IMR-90 (cell line): ENCODE measurements at regions not wholly inside any gene's neighbourhood (a gene's known extent, or its start where the extent isn't known, plus 50 kb on each side); places are given as distances from the start of the nearest gene placed in this dataset.

Experiments
- ATAC-seq: fragments of 200-7000 bp; cut with Tn5 transposase; 2 replicates; pipeline ENCODE4 v1.9.1; 2020; ENCODE audit warnings: low read depth, mild to moderate bottlenecking, moderate library complexity
- BruUV-seq: library from RNA; stranded (reverse); fragments of 400-500 nt; replicated peaks from 2 replicates; lab custom pipeline; 2021; lab: Mats Ljungman, UMichigan
- CTCF ChIA-PET: fragments of 300-600 bp; formaldehyde crosslinking; extraction: SDS; loops from one replicate; lab custom pipeline; 2021; ENCODE audit warnings: antibody characterized with exemption; lab: Yijun Ruan, JAX
- POLR2A ChIA-PET: fragments of 300-600 bp; sonication (Branson Sonifier 250); formaldehyde crosslinking; loops from one replicate; lab custom pipeline; 2022; ENCODE audit warnings: antibody characterized with exemption; ENCODE audit not compliant: unreplicated experiment; lab: Charles Lee
- DNase-seq: peaks from one replicate; pipeline ENCODE4 v3.0.0; 2013
- H2AFZ ChIP-seq: replicated peaks from 2 replicates; pipeline ENCODE3; 2013; ENCODE audit warnings: low read length, mild to moderate bottlenecking; ENCODE audit not compliant: poor library complexity
- H2AK5ac ChIP-seq: 2 replicates; pipeline ENCODE4 v1.6.1; 2013; ENCODE audit warnings: low read depth, low read length, inconsistent platforms
- H2AK9ac ChIP-seq: replicated peaks from 2 replicates; pipeline ENCODE3; 2013; ENCODE audit warnings: mild to moderate bottlenecking, low read depth, low read length, moderate library complexity; ENCODE audit not compliant: poor library complexity
- H2BK120ac ChIP-seq: 2 replicates; pipeline ENCODE4 v1.6.1; 2013; ENCODE audit warnings: low read depth, low read length, inconsistent platforms
- H2BK15ac ChIP-seq: 3 replicates; pipeline ENCODE4 v1.6.1; 2013; ENCODE audit warnings: low read depth, low read length, inconsistent platforms
- H2BK20ac ChIP-seq: 2 replicates; pipeline ENCODE4 v1.6.1; 2013; ENCODE audit warnings: low read depth, mild to moderate bottlenecking, inconsistent platforms, low read length, moderate library complexity
- H2BK5ac ChIP-seq: 2 replicates; pipeline ENCODE4 v1.6.1; 2013; ENCODE audit warnings: mild to moderate bottlenecking, low read depth, low read length, inconsistent platforms; ENCODE audit not compliant: poor library complexity, severe bottlenecking
- H3K14ac ChIP-seq: replicated peaks from 2 replicates; pipeline ENCODE4 v1.6.1; 2013; ENCODE audit warnings: low read depth, low read length, inconsistent platforms
- H3K18ac ChIP-seq: 2 replicates; pipeline ENCODE4 v1.6.1; 2013; ENCODE audit warnings: low read depth, low read length, control low read depth
- H3K23ac ChIP-seq: 2 replicates; pipeline ENCODE4 v1.6.1; 2013; ENCODE audit warnings: low read depth, low read length, inconsistent platforms
- H3K27ac ChIP-seq: 2 replicates; pipeline ENCODE4 v1.5.1; 2013; ENCODE audit warnings: mild to moderate bottlenecking, control low read depth, low read length; ENCODE audit not compliant: insufficient read depth
- H3K27me3 ChIP-seq: 2 replicates; pipeline ENCODE4 v1.6.1; 2013; ENCODE audit warnings: low read length; ENCODE audit not compliant: control insufficient read depth, insufficient read depth
- H3K36me3 ChIP-seq: 2 replicates; pipeline ENCODE4 v1.6.1; 2013; ENCODE audit warnings: low read length, mixed read lengths; ENCODE audit not compliant: control insufficient read depth, insufficient read depth
- H3K4ac ChIP-seq: 2 replicates; pipeline ENCODE4 v1.6.1; 2013; ENCODE audit warnings: low read depth, low read length, inconsistent platforms
- H3K4me1 ChIP-seq: 2 replicates; pipeline ENCODE4 v1.6.1; 2013; ENCODE audit warnings: low read length, mixed read lengths; ENCODE audit not compliant: control insufficient read depth, insufficient read depth
- H3K4me2 ChIP-seq: 2 replicates; pipeline ENCODE4 v1.6.1; 2013; ENCODE audit warnings: low read depth, mild to moderate bottlenecking, control low read depth, low read length, moderate library complexity
- H3K4me3 ChIP-seq: 2 replicates; pipeline ENCODE4 v1.5.1; 2013; ENCODE audit warnings: low read depth, mild to moderate bottlenecking, control low read depth, low read length, moderate library complexity; ENCODE audit not compliant: insufficient read depth
- H3K56ac ChIP-seq: 2 replicates; pipeline ENCODE4 v1.6.1; 2013; ENCODE audit warnings: low read length, inconsistent platforms; ENCODE audit not compliant: insufficient read depth; ENCODE audit errors: extremely low read depth
- H3K79me1 ChIP-seq, 2 experiments: 2 replicates each; pipeline ENCODE4 v1.6.1; 2013; ENCODE audit warnings: low read length in 2 of 2, inconsistent platforms in 1 of 2, low read depth in 1 of 2
- H3K9ac ChIP-seq: 2 replicates; pipeline ENCODE4 v1.6.1; 2013; ENCODE audit warnings: low read depth, low read length, control low read depth
- H3K9me1 ChIP-seq: 2 replicates; pipeline ENCODE4 v1.6.1; 2013; ENCODE audit warnings: low read length, inconsistent platforms; ENCODE audit not compliant: insufficient read depth
- H3K9me3 ChIP-seq: 2 replicates; pipeline ENCODE4 v1.6.1; 2013; ENCODE audit warnings: low read length; ENCODE audit not compliant: control insufficient read depth, insufficient read depth
- H4K20me1 ChIP-seq: 2 replicates; pipeline ENCODE4 v1.6.1; 2013; ENCODE audit warnings: low read length, inconsistent platforms; ENCODE audit not compliant: insufficient read depth
- H4K5ac ChIP-seq: 2 replicates; pipeline ENCODE4 v1.6.1; 2013; ENCODE audit warnings: mild to moderate bottlenecking, low read depth, low read length, control low read depth
- H4K8ac ChIP-seq, 2 experiments: 2 replicates each; pipeline ENCODE4 v1.6.1; 2013; ENCODE audit warnings: low read depth in 2 of 2, low read length in 2 of 2, control low read depth in 1 of 2, inconsistent platforms in 1 of 2
- H4K91ac ChIP-seq: 2 replicates; pipeline ENCODE4 v1.6.1; 2013; ENCODE audit warnings: low read depth, low read length, inconsistent platforms; ENCODE audit not compliant: insufficient read depth
- BHLHE40 ChIP-seq: fragments of 150-350 bp; IDR thresholded peaks from 2 replicates; pipeline ENCODE4 v1.6.1; 2016; ENCODE audit warnings: mild to moderate bottlenecking, low read depth, low read length
- CEBPB ChIP-seq: IDR thresholded peaks from 2 replicates; pipeline ENCODE4 v1.6.1; 2012; ENCODE audit warnings: low read depth, low read length, improper control_type of control experiment
- CHD1 ChIP-seq: IDR thresholded peaks from 2 replicates; pipeline ENCODE4 v1.6.1; 2012; ENCODE audit warnings: low read depth, low read length, improper control_type of control experiment
- ELK1 ChIP-seq: fragments of 150-350 bp; IDR thresholded peaks from 2 replicates; pipeline ENCODE4 v1.6.1; 2016; ENCODE audit warnings: low read depth, mild to moderate bottlenecking, low read length, moderate library complexity, borderline replicate concordance
- MAFK ChIP-seq: IDR thresholded peaks from 2 replicates; pipeline ENCODE4 v1.6.1; 2012; ENCODE audit warnings: low read depth, low read length, improper control_type of control experiment
- MAZ ChIP-seq: IDR thresholded peaks from 2 replicates; pipeline ENCODE4 v1.6.1; 2012; ENCODE audit warnings: low read depth, mild to moderate bottlenecking, low read length, improper control_type of control experiment, moderate library complexity, borderline replicate concordance
- MXI1 ChIP-seq: IDR thresholded peaks from 2 replicates; pipeline ENCODE4 v1.6.1; 2012; ENCODE audit warnings: low read depth, mild to moderate bottlenecking, low read length, moderate library complexity, borderline replicate concordance
- NFE2L2 ChIP-seq: fragments of 150-350 bp; IDR thresholded peaks from 2 replicates; pipeline ENCODE4 v1.6.1; 2016; ENCODE audit warnings: low read depth, mild to moderate bottlenecking, low read length
- POLR2A ChIP-seq: IDR thresholded peaks from 2 replicates; pipeline ENCODE4 v1.6.1; 2012; ENCODE audit warnings: mild to moderate bottlenecking, low read depth, low read length
- RCOR1 ChIP-seq: IDR thresholded peaks from 2 replicates; pipeline ENCODE4 v1.6.1; 2012; ENCODE audit warnings: mild to moderate bottlenecking, low read length, improper control_type of control experiment; ENCODE audit not compliant: insufficient replicate concordance
- RFX5 ChIP-seq: IDR thresholded peaks from 2 replicates; pipeline ENCODE4 v1.8.0; 2012; ENCODE audit warnings: low read depth, mild to moderate bottlenecking, low read length, moderate library complexity
- SMC3 ChIP-seq: fragments of 150-350 bp; IDR thresholded peaks from 2 replicates; pipeline ENCODE4 v1.6.1; 2016; ENCODE audit warnings: low read depth, mild to moderate bottlenecking, antibody characterized with exemption, low read length, moderate library complexity
- USF2 ChIP-seq: fragments of 150-350 bp; IDR thresholded peaks from 2 replicates; pipeline ENCODE4 v1.6.1; 2017; ENCODE audit warnings: mild to moderate bottlenecking, antibody characterized with exemption, low read length, low read depth
- WGBS, 2 experiments: methylation state at CpG; one replicate each; pipeline versions ENCODE4 v1.1.5 to v1.1.7; 2013; ENCODE audit warnings: missing lambda C conversion rate in 2 of 2; ENCODE audit not compliant: insufficient read length in 1 of 2; ENCODE audit errors: extremely low coverage in 2 of 2; 5-methylcytosine and 5-hydroxymethylcytosine counted together
- dilution Hi-C: fragments of 300-500 bp; cut with HindIII; formaldehyde crosslinking; loops from one replicate; pipeline ENCODE4 v1.14.3; 2018; ENCODE audit warnings: low sequenced_read_pairs; ENCODE audit not compliant: unreplicated experiment
- in situ Hi-C: fragments of 300-500 bp; cut with MboI; formaldehyde crosslinking; loops from 3 replicates; pipeline ENCODE4 v1.14.3; 2019; ENCODE audit warnings: low sequenced_read_pairs, inconsistent platforms, mixed read lengths
- intact Hi-C: fragments of 100-400 bp; cut with micrococcal nuclease; formaldehyde crosslinking; loops from 2 replicates; pipeline ENCODE4 v1.10.0; 2022
- TF ChIP-seq, protein P1 (sequence below): conservative IDR thresholded peaks from 2 replicates; pipeline ENCODE4 v1.5.1; 2012; ENCODE audit warnings: mild to moderate bottlenecking, low read depth, low read length, improper control_type of control experiment

GRCh38 chr9:87073692-87074091, 126.4 kb upstream of the GAS1 start:
- H3K27ac ChIP-seq: no peak overlapping the region
- H3K18ac ChIP-seq: no peak overlapping the region
- no peak overlapping the region for H2BK20ac ChIP-seq
- no peak overlapping the region for H2BK15ac ChIP-seq
- no peak overlapping the region for H4K91ac ChIP-seq
- no peak overlapping the region; the same call in 1 of the 2 replicates for H4K5ac ChIP-seq
- no peak overlapping the region for H3K9ac ChIP-seq
- H3K36me3 ChIP-seq: no peaks in the 10 kb centered on the region
- H4K20me1 ChIP-seq: no peaks in the 10 kb centered on the region
- H3K14ac ChIP-seq: no peak overlapping the region
- no peak overlapping the region for H3K23ac ChIP-seq
- intact Hi-C loops (no loop called here), dilution Hi-C loops (no loop called here), in situ Hi-C loops (no loop called here)
- H2AFZ ChIP-seq: no peak overlapping the region
- no peak overlapping the region for H3K4ac ChIP-seq
- DNase-seq (no peak), ATAC-seq (no peak)
- ChIA-PET POLR2A (no interaction called here), CTCF (no interaction called here)
- no peak overlapping the region for H2AK9ac ChIP-seq
- BruUV-seq: no TSS peak
- TF ChIP-seq MAFK (no peak), BHLHE40 (no peak), SMC3 (no peak), RFX5 (no peak), POLR2A (no peak), CEBPB (no peak), CHD1 (no peak), MXI1 (no peak), RCOR1 (no peak), NFE2L2 (no peak), USF2 (no peak), MAZ (no peak), ELK1 (no peak)
- TF ChIP-seq, protein P1, sequence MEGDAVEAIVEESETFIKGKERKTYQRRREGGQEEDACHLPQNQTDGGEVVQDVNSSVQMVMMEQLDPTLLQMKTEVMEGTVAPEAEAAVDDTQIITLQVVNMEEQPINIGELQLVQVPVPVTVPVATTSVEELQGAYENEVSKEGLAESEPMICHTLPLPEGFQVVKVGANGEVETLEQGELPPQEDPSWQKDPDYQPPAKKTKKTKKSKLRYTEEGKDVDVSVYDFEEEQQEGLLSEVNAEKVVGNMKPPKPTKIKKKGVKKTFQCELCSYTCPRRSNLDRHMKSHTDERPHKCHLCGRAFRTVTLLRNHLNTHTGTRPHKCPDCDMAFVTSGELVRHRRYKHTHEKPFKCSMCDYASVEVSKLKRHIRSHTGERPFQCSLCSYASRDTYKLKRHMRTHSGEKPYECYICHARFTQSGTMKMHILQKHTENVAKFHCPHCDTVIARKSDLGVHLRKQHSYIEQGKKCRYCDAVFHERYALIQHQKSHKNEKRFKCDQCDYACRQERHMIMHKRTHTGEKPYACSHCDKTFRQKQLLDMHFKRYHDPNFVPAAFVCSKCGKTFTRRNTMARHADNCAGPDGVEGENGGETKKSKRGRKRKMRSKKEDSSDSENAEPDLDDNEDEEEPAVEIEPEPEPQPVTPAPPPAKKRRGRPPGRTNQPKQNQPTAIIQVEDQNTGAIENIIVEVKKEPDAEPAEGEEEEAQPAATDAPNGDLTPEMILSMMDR: no peak
- no peak overlapping the region for H3K56ac ChIP-seq
- H3K79me1 ChIP-seq: no peaks in the 10 kb centered on the region
- no peak overlapping the region for H2BK120ac ChIP-seq
- WGBS, 2 experiments: no CpG with 5 or more reads among the region's 6 CpGs
- no peak overlapping the region for H3K4me3 ChIP-seq
- no peak overlapping the region for H2AK5ac ChIP-seq
- H2BK5ac ChIP-seq: no peak overlapping the region
- H3K4me2 ChIP-seq: no peak overlapping the region
- H3K4me1 ChIP-seq: peaks cover 4% of the 10 kb centered on the region; the same call in 1 of the 2 replicates
- H3K9me3 ChIP-seq: no peaks in the 10 kb centered on the region
- H3K27me3 ChIP-seq: no peaks in the 10 kb centered on the region
- no peaks in the 10 kb centered on the region for H3K9me1 ChIP-seq
- no peak overlapping the region for H4K8ac ChIP-seq
